NCI-H526 (cell line): ENCODE measurements at regions not wholly inside any gene's neighbourhood (a gene's known extent, or its start where the extent isn't known, plus 50 kb on each side); places are given as distances from the start of the nearest gene placed in this dataset.
"Not testable (repeated sequence)": the region's sequence is repeated elsewhere in the genome, so short reads cannot be mapped to it uniquely, and the experiment has no call there.

ENCODE experiments used
- DNase-seq, 2 experiments: peaks; one replicate each; lab custom pipeline; 2025; lab: John Stamatoyannopoulos, UW

DNA sequence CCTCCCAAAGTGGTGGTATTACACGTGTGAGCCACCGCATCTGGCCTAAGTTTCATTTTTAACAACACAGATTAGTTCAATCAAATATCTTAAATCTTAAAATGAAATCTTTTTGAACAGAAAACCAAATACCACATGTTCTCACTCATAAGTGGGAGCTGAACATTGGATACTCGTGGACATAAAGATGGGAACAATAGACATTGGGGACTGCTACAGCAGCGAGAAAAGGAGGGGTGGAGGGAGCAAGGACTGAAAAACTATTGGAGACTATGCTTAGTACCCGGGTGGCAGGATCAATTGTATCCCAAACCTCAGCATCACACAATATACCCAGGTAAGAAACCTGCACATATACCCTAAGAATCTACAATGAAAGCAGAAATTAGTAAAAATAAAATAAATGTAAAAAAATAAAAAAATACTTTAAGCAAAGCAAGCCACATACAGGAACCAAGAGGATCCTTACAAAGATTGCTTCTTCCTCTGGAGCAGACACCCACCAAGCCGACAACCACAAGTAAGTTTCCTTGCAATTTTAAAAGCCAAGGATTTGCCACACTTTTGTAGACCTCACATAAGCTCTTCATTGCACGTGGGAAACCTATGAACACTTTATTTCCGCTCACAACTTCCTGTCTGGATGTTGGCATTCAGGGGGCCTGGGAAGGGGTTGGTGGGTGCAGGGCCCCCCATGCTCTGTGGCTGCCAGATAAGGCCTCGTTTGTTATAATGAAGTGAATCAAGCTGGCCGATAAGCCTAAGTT, 147.9 kb downstream of the MYCN start:
- DNase-seq = no peak

DNA sequence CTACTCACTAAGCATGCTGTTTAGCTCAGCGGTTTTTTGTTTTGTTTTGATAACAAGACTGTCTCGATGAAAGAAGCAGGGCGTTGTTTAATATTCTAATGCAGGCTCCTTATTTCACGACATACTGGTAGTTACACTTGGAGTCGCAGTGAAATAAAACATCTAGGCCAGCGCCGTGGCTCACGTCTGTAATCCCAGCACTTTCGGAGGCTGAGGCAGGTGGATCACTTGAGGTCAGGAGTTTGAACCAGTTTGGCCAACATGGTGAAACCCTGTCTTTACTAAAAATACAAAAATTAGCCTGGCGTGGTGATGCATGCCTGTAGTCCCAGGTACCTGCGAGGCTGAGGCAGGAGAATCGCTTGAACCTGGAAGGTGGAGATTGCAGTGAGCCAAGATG, 145.8 kb downstream of the MYCN start:
- not testable (repeated sequence) for DNase-seq

DNA sequence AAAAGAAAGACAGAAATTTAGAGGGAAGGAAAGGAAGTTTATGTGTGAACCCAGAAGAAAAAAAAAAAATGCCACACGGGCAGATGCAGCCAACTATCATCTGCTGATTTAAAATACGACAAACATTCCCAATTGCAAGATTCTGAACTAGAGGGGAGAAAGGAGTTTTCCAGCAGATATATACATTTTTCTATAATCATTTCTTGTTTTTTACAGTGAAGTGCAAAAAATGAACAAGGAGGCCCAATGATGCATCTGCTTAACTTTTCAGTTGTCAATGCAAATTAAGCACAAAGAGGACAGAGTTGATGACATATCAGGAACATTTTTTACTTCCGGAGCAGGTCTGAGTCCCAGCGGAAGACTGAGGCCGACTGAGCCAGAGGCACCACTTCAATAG, 144.7 kb downstream of the MYCN start:
- DNase-seq = peak in 1 of 2 experiments; percentile 96

DNA sequence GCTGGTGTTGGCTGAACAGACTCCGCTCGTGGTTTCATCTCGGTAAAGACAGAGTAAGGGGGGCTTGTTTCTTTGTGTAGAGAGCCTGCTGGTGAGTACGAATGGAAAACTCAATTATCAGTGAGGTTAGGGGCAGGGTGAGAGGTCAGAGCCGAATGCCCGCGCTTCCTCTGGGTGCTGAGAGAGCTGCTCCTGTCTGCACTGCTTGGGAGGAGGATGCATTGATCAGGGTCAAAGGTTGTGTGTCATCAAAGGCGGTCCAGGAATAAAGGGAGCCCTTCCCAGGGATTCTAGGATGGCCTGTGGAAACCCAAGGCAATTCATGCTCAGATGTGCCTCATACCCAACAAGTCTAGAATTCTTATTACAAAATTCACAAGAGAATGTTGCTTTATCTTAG, 143.9 kb downstream of the MYCN start:
- DNase-seq = no peak

DNA sequence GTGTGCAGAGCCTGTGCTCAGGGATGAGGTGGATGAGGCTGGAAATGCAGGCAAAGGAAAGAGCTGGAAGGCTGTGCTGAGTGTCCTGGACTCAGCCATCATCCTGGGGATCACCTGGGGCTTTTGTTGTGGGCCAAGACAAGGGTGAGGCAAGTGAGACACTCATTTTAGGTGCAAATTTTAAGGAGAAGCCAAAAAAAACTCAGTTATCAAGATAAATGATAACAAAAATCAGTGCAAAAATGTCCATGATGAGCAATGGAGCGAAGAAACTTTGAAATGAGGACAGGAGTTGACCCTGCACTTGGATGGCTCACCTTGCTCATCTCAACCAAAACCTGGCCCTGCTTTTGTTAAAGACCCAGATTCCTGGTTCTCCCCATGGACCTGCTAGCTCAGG, 141.9 kb downstream of the MYCN start:
- no peak for DNase-seq

DNA sequence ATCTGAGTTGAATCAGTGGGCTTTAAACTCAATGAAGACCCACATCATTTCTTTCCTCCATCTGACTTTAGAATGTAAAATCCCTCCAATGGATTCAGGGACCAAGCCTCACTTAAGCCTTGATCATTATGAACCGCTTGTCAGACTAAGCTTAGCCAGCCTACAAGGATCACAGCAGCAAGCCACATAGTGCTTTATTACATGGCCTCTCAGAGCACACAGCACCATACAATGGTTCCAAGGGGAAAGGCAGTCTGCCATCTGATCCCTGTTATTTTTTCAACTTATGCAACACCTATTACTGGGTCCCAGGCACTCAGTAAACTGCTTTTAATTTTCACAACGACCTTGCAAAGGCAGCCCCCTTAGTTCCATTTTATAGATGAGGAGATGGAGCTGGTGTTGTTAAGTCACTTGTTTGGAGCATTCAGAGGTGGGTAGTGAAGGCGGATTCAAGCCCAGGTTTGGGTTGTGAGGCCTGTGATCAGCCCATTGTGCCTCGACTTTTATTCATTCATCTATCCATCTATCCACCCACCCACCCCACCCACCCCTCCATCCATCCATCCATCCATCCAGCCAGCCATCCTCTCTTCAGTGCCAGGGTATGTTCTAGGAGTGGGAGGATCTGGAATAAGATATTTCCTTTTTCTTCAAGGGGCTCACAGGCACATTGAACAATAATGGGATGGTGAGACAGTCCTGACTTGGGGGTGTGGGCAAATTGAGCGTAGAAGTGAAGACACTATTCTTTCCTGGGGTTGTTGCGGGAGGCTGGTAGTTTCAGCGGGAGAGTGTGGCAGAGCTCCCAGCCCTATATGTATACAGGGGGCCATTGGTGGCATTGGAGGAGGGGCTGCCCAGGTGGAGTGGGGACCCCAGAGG, 141.2 kb downstream of the MYCN start:
- peak in 1 of 2 experiments; percentile 92 for DNase-seq

DNA sequence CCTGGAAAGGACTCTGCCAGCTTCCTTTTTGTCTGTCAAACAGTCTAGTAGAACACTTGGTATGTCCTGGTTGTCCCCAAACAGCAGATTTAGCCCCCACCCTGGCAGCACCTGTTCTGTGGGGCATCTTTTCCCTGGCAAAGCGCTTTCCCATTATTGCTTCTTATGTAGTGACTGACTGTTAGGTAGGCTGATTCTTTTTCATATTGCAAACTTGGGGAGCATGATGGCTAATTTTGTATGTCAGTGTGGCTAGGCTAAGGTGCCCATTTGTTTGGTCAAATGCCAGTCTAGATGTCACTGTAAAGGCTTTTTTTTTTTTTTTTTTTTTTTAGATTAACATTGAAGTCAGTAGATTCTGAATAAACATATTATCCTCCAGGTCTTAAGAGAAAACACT, 140.2 kb downstream of the MYCN start:
- DNase-seq = no peak

DNA sequence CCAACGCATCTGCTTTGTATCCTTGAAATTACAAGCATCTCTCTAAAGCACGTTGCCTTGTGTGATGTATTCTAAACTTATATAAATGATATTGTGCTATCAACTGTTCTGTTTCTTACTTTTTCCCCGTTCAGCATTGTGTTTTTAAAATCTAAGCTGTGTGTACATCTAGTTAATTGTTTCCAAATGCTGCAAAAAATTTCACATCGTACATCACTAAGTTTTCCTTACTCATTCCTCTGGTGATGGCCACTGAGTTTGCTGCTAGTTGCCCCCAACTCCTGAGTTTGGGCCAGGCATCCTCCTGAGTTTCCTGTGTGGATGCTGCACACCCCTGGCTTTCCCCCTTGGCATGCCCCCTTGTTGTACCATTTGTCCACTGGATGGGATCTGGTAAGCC, 139.7 kb downstream of the MYCN start:
- no peak for DNase-seq

DNA sequence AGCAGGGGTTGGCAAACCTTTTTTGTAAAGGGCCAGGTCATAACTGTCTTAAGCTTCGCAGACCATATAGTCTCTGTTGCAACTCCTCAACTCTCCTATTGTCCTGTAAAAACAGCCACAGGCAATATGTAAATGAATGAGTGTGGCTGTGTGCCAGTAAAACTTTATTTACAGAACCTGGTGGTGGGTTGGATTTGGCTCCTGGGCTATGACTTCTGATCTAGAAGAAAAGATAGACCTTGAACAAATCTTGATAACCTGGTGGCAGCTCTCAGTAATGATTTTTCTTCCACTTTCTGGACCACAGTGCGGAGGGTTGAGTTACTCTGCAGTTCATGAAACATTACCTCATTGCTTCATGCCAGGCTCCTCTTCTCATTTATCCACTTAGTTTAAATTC, 139.3 kb downstream of the MYCN start:
- DNase-seq = peak; percentile 99 to 100

DNA sequence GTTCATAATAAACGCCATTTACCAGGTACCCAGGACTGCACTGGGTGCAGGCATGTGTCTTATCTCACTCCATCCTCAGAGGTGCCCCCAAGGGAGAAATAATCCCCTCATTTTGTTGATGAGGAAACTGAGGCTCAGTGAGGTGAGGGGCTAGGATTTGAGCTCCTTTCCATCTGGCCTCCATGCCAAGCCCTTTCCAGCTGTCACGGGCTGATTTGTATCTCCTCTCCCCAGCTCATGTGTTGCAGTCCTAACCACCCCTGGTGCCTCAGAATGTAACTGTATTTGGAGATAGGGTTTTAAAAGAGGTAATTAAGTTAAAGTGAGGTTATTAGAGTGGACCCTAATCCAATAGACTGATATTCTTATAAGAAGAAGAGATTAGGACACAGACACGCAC, 137.3 kb downstream of the MYCN start:
- no peak for DNase-seq

DNA sequence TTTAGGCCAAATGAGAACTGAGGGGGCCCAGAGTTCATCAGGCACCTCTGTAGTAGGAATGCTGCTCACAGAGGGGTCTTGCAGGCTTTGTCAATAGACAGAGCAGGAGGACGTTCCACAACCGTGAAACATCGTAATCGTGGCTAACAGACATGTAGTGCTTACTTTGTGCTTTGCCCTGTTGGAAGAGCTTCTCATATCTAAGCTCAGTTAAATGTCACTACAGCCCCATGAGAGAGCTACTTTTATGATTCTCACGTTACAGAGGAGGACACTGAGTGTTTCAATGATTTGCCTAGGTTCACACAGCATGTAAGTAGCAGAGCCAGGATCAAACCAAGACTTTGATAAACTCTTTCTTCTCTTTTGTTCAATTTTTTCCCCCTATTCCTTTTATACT, 136.6 kb downstream of the MYCN start:
- DNase-seq = peak; percentile 100

DNA sequence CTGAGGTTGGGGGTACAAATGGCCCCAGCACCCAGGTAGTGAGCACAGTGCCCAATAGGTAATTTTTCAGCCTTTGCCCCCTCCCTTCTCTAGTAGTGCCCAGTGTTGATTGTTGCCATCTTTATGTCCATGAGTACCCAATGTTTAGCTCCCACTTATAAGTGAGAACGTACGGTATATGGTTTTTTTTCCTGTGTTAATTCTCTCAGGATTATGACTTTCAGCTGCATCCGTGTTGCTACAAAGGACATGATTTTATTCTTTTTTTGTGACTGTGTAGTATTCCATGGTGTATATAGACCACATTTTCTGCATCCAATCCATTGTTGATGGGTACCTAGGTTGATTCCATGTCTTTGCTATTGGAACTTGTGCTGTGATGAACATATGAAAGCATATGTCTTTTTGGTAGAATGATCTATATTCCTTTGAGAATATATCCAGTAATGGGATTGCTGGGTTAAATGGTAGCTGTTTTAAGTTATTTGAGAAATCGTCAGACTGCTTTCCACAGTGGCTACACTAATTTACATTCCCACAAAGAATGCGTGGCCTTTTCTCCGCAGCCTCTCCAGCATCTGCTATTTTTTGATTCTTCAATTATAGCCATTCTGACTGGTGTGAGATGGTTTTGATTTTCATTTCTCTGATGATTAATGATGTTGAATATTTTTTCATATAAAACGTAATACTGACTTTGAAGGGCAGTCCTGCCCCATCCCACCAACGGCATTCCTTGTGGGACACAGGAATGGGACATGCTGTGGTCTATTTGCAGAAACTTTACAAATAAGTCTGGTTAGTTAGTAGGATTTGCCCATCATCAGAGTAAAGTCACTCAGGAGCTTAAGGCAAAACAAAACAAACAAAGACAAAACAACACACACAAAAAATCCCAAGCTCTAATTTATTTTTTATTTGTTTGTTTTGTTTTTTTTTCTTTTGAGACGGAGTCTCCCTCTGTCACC, 135.0 kb downstream of the MYCN start:
- DNase-seq = no peak

DNA sequence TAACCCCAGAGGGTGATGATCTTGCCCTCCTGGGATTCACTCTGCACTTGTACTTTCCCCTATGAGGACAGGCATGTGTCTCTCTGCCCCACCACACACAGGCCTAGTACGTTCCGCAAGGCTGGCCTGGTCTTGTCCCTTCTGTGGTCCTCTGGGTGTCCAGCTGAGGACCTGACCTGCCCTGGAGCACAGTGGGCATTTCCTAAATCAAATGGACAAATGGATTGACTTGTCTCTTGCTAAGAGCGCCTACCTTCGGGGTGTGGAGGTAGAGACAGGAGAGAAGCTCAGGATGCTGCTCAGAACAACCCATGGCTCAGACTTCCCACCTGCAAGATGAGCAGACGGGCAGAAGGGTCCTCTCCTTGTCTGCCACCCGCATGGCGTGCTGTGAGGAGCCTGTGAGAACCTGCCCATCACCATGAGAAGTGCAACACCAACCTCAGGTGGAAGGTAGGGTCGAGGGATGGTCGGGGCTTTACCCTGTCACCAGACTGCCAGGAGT, 133.6 kb downstream of the MYCN start:
- DNase-seq = no peak

DNA sequence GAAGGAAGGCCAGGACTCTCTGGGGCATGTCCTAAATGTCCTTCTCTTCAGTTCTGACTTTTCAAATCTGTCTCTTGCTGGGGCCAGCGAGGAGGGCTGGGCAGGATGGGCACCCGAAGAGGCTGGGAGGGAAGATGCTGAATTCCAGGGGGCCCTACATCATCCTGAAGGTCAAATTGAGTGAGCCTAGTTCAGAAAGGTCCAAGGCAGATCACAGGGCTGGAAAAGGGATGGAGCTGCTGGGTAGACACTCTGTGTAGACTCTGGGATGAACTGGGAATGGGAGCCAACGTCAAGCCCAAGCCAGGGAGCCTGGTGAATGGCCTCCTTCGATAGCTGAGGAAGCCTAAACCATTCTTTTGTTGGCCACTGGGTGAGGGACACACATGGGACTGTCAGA, 133.1 kb downstream of the MYCN start:
- no peak for DNase-seq

DNA sequence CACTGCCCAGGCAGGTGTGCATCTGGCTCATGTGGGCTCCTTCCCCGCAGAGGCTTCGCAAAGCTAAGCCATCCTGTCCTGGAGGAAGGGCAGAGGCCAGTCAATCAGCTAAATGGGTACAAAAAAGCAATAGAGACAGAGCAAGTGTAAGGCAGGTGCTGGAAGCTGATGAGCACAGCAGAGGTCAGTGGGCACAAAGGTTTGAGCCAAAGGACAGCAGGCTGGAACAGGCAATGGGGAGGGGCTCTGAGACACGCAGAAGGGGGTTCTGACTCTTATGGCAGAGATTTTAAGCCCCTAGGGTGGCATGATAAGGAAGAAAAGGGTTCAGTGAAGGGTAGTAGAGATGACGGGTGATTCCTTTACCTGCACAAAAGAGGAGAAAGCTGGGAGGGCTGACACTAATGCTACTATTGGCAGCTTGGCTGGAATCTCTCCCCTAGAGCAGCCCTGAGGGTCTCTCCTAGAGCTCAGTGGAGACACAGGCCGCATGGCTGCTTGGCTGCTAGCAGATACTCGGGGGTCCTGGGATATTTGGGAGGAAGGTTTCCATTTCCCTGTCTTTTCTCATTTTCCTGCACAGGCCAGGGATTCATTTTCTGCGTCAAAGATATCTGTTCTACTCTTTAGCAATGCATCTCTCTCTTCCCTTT, 132.4 kb downstream of the MYCN start:
- DNase-seq = no peak

DNA sequence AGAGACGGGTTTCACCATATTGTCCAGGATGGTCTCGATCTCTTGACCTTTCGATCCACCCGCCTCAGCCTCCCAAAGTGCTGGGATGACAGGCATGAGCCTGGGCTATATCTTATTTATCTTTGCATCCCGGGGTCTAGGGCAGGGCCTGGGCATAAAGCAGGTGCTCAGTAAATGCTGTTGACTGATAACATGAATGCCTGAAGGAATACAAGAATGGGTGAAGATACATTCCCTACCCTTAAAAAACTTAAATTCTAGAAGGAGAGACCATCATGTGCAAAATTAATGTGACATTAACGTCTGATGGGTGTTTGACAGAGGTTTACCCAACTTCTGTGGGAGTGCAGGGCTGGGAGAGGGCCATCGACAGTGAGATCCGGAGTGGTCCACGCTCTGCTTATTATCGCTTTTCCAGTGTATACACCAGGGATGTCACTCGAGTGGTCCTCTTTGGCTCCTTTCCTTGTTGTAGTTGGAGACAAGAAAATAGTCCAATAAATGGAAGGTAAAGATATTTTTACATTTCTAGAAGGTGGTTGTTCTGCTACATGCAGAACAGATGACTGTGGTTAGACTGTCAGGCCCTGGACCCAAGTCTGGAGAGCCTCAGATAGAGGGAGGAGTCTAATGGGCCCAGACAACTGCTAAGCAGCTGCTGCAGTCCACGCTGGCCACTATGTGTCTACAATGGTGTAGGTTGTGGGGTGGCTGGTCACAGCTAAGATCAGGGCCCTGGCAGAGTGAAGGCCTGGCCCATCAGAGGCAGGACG, 131.7 kb downstream of the MYCN start:
- no peak for DNase-seq

DNA sequence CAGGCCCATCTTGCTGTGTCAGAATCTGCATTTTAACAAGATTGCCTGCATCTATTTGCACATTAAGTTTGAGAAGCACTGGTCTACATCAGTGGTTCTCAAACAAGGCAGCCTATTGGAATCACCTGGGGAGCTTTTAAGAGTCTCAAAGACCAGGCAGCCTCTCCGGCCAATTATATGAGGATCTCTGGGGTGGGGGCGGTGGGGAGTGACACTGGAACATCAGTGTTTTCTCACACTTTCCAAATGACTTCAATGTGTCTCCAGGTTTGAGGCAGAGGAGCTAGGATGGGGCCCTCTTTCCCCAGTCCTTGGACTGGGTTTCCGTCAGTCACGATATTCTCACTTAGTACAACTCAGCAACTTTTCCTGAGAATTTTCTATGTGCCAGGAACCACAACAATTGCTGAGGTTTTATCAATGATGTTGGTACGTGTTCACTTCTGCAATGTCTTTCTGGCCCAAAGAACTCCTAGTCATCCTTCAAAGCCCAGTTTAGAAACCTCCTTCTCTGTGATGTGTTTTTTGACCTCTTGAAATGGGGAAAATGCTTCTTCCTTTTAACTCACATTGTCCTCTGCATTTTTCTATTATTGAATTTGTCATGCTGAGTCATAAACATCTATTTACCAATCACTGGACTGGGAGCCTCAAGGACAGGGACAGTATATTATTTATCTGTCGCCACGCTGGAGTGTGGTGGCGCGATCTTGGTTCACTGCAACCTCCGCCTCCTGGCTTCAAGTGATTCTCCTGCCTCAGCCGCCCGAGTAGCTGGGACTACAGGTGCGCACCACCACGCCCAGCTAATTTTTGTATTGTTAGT, 130.9 kb downstream of the MYCN start:
- no peak for DNase-seq

DNA sequence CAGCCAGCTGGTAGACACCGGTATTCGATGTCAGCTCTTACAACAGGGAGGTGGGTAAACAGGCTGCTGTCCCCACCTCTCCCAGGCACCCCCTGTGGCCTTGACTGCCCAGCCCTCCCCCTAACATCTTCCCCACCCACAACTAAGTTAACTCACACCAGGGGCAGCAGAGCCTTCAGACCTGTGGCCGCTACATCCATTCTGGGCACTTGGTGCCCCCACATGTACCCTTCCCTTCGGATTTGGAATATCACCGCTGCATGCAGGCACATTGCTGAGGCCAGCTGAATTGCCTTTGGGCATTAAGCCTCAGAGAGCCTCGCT, 130.3 kb downstream of the MYCN start:
- no peak for DNase-seq

DNA sequence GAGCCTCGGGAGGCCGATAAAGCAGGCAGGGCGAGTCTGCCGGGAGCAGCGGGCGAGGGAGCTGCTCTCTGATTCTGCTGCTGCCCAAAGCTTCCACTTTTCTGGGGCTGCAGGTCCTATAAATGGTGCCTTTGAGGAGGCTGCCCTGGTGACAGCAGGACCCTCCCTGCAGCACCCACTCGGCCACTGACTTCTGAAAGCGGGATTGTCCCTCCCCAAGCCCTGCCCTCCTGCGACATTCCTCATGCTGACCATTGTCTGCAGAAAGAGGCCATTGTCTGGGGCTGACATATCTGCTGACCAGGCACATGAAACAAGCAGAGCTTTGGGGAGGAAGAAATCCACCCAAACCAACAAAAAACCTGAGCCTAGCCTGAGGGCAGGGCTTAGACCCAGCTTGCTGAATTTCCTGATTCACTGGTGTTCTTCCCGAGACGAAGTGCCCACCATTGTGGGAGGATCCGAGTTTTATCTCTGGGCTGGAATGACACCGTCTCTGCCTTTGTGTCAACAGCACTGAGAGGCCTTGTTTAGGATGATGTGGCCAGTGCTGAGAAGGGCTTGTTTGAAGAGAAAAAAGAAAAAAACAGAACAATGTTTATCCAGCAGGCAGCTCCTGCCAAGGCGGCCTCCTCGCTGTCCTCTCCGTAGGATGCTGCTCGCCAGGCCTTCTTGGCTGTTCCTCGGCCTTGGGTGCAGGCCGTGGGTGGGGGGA, 129.7 kb downstream of the MYCN start:
- DNase-seq = peak; percentile 97 to 99

DNA sequence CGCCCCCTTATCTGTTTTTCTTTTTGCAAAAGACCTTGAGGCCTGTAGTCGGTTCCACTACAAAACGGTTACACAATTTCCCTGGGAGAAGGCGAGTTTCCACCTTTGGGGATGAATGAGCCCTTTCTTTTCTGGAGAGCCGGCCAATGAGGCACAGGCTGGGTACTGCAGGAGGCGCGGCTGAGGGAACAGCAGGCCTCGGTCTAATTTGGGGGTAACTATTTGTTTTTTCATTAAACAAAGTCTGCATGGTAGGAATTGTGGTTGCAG, 129.2 kb downstream of the MYCN start:
- peak; percentile 100 for DNase-seq
